ENCODE measurements at regions not wholly inside any gene's neighbourhood (a gene's known extent, or its start where the extent isn't known, plus 50 kb on each side); places are given as distances from the start of the nearest gene placed in this dataset.

DNA sequence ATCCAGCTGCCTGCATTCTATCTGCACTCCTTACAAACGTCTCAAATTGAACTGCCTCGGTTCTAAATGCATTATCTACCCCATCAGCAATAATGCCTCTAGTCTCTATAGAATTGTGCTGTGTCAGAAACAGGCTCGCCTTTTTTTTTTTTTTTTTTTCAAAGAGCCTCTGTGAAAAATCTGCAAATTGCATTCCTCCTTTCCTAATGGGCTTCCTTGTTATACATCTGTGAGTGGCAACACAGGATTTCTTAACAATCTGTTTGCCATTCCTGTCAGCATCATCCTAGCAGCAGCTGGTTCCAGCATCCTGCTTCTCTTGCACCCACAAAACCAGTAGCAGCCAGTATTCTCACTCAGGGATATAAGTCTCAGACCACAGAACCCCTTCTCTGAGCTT lies 413.5 kb upstream of the SEMA3D start:
- no peaks in the 10 kb centered on the region for H3K9me2 ChIP-seq (ENCODE audit: insufficient read depth, low read length)
- TF ChIP-seq MXI1 (conservative IDR thresholded peaks at IDR 0.05; ENCODE audit: poor library complexity, severe bottlenecking), result no peak
- TF ChIP-seq, protein P1, sequence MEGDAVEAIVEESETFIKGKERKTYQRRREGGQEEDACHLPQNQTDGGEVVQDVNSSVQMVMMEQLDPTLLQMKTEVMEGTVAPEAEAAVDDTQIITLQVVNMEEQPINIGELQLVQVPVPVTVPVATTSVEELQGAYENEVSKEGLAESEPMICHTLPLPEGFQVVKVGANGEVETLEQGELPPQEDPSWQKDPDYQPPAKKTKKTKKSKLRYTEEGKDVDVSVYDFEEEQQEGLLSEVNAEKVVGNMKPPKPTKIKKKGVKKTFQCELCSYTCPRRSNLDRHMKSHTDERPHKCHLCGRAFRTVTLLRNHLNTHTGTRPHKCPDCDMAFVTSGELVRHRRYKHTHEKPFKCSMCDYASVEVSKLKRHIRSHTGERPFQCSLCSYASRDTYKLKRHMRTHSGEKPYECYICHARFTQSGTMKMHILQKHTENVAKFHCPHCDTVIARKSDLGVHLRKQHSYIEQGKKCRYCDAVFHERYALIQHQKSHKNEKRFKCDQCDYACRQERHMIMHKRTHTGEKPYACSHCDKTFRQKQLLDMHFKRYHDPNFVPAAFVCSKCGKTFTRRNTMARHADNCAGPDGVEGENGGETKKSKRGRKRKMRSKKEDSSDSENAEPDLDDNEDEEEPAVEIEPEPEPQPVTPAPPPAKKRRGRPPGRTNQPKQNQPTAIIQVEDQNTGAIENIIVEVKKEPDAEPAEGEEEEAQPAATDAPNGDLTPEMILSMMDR (IDR thresholded peaks at IDR 0.05; ENCODE audit: poor library complexity, severe bottlenecking), result no peak
- TF ChIP-seq RAD21 (conservative IDR thresholded peaks at IDR 0.05), result no peak
- TF ChIP-seq, protein P2, sequence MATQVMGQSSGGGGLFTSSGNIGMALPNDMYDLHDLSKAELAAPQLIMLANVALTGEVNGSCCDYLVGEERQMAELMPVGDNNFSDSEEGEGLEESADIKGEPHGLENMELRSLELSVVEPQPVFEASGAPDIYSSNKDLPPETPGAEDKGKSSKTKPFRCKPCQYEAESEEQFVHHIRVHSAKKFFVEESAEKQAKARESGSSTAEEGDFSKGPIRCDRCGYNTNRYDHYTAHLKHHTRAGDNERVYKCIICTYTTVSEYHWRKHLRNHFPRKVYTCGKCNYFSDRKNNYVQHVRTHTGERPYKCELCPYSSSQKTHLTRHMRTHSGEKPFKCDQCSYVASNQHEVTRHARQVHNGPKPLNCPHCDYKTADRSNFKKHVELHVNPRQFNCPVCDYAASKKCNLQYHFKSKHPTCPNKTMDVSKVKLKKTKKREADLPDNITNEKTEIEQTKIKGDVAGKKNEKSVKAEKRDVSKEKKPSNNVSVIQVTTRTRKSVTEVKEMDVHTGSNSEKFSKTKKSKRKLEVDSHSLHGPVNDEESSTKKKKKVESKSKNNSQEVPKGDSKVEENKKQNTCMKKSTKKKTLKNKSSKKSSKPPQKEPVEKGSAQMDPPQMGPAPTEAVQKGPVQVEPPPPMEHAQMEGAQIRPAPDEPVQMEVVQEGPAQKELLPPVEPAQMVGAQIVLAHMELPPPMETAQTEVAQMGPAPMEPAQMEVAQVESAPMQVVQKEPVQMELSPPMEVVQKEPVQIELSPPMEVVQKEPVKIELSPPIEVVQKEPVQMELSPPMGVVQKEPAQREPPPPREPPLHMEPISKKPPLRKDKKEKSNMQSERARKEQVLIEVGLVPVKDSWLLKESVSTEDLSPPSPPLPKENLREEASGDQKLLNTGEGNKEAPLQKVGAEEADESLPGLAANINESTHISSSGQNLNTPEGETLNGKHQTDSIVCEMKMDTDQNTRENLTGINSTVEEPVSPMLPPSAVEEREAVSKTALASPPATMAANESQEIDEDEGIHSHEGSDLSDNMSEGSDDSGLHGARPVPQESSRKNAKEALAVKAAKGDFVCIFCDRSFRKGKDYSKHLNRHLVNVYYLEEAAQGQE (IDR thresholded peaks at IDR 0.05; ENCODE audit: borderline replicate concordance), result peak; percentile 99
- no peak for TF ChIP-seq TAF1 (IDR thresholded peaks at IDR 0.05; ENCODE audit: low read depth)
- TF ChIP-seq SMC3 (conservative IDR thresholded peaks at IDR 0.05; ENCODE audit: poor library complexity), result no peak
- no peak for TF ChIP-seq EZH2 (IDR thresholded peaks at IDR 0.05; ENCODE audit: borderline replicate concordance, insufficient read depth, low read length, poor library complexity, severe bottlenecking)
- peak; percentile 77 for TF ChIP-seq POLR2AphosphoS5 (IDR thresholded peaks at IDR 0.05)
- peak; percentile 73 for TF ChIP-seq EP300 (conservative IDR thresholded peaks at IDR 0.05; ENCODE audit: poor library complexity, severe bottlenecking)
- H3K27ac ChIP-seq (ENCODE audit: low read length), result peak overlapping the region; percentile 44
- peaks cover 3% of the 10 kb centered on the region for H3K9me3 ChIP-seq (ENCODE audit: low read length)
- H3K4me2 ChIP-seq (ENCODE audit: low read length), result peak overlapping the region; percentile 38
- H2AFZ ChIP-seq (ENCODE audit: low read depth, low read length), result no peak overlapping the region
- H3K4me3 ChIP-seq (ENCODE audit: low read length), result peak overlapping the region; percentile 27
- no peaks in the 10 kb centered on the region for H4K20me1 ChIP-seq (ENCODE audit: insufficient read depth)
- H3K36me3 ChIP-seq (ENCODE audit: insufficient read depth, low read length), result no peaks in the 10 kb centered on the region
- no peaks in the 10 kb centered on the region for H3K27me3 ChIP-seq (ENCODE audit: insufficient read depth, low read depth, low read length)
- no peak overlapping the region for H3K9ac ChIP-seq (ENCODE audit: low read length)
- H3F3A ChIP-seq (ENCODE audit: insufficient read depth, low read length, poor library complexity, severe bottlenecking), result no peaks in the 10 kb centered on the region
- no peaks in the 10 kb centered on the region for H3K79me2 ChIP-seq (replicated peaks; ENCODE audit: insufficient read depth, low read length)

DNA sequence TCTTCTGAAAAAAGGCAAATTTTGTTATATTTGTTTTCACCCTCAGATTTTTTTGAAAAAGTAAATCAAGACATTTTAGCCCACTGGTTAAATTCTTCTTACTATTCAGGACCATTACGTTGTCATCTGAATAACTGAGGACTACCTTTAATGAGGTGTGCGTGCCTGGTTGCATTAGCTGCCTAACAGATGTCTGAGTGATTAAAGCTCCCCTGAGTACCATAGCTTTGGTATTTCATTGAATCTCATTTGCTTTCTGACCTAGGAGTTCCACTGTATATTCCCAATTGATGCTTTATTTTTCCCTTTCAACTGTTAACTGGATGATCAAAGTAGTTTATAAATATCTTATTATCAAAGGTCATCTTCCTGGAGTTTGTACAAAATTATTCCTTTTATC lies 410.0 kb upstream of the SEMA3D start:
- no peak overlapping the region for H3K9ac ChIP-seq (ENCODE audit: low read length)
- no peaks in the 10 kb centered on the region for H3K9me2 ChIP-seq (ENCODE audit: insufficient read depth, low read length)
- H3F3A ChIP-seq (ENCODE audit: insufficient read depth, low read length, poor library complexity, severe bottlenecking), result no peaks in the 10 kb centered on the region
- peak overlapping the region; percentile 17 for H3K4me3 ChIP-seq (ENCODE audit: low read length)
- H3K36me3 ChIP-seq (ENCODE audit: insufficient read depth, low read length), result no peaks in the 10 kb centered on the region
- H3K4me2 ChIP-seq (ENCODE audit: low read length), result peak overlapping the region; percentile 12
- no peaks in the 10 kb centered on the region for H3K27me3 ChIP-seq (ENCODE audit: insufficient read depth, low read depth, low read length)
- H3K79me2 ChIP-seq (replicated peaks; ENCODE audit: insufficient read depth, low read length), result no peaks in the 10 kb centered on the region
- TF ChIP-seq SMC3 (conservative IDR thresholded peaks at IDR 0.05; ENCODE audit: poor library complexity) (no peak), TAF1 (IDR thresholded peaks at IDR 0.05; ENCODE audit: low read depth) (no peak), EP300 (conservative IDR thresholded peaks at IDR 0.05; ENCODE audit: poor library complexity, severe bottlenecking) (no peak), POLR2AphosphoS5 (IDR thresholded peaks at IDR 0.05) (no peak), EZH2 (IDR thresholded peaks at IDR 0.05; ENCODE audit: borderline replicate concordance, insufficient read depth, low read length, poor library complexity, severe bottlenecking) (no peak), RAD21 (conservative IDR thresholded peaks at IDR 0.05) (no peak), MXI1 (conservative IDR thresholded peaks at IDR 0.05; ENCODE audit: poor library complexity, severe bottlenecking) (no peak)
- TF ChIP-seq, protein P1 (IDR thresholded peaks at IDR 0.05; ENCODE audit: poor library complexity, severe bottlenecking), result no peak
- TF ChIP-seq, protein P2 (IDR thresholded peaks at IDR 0.05; ENCODE audit: borderline replicate concordance), result no peak
- H3K9me3 ChIP-seq (ENCODE audit: low read length), result no peaks in the 10 kb centered on the region
- no peak overlapping the region for H2AFZ ChIP-seq (ENCODE audit: low read depth, low read length)
- no peak overlapping the region for H3K27ac ChIP-seq (ENCODE audit: low read length)
- no peaks in the 10 kb centered on the region for H4K20me1 ChIP-seq (ENCODE audit: insufficient read depth)
